K562 (cell line): ENCODE measurements at regions not wholly inside any gene's neighbourhood (a gene's known extent, or its start where the extent isn't known, plus 50 kb on each side); places are given as distances from the start of the nearest gene placed in this dataset.

Source experiments
- ATAC-seq: fragments of 200-7000 bp; cut with Tn5 transposase; 3 replicates; pipeline ENCODE4 v1.9.1; 2020; ENCODE audit warnings: moderate library complexity
- BruUV-seq: library from RNA; stranded (reverse); fragments of 400-500 nt; replicated peaks from 2 replicates; lab custom pipeline; 2021; lab: Mats Ljungman, UMichigan
- CTCF ChIA-PET: fragments of 300-600 bp; formaldehyde crosslinking; extraction: SDS; loops from one replicate; lab custom pipeline; 2021; ENCODE audit warnings: low intra/inter-chr PET ratio; lab: Yijun Ruan, JAX
- POLR2A ChIA-PET: fragments of 300-600, 350-650 bp; sonication (Branson Sonifier 250); formaldehyde crosslinking; extraction: SDS; loops from one replicate; lab custom pipeline; 2021; ENCODE audit warnings: antibody characterized with exemption, inconsistent platforms; lab: Yijun Ruan, JAX
- DNase-seq, 4 experiments: peaks; one replicate each; pipeline versions ENCODE4 v3.0.0 to v3.0.0-alpha.2; 2011 to 2018; ENCODE audit warnings: low spot score in 3 of 4, mixed read lengths in 3 of 4; ENCODE audit errors: extremely low read depth in 1 of 4
- FAIRE-seq: peaks from 2 replicates; lab custom pipeline; 2011; peaks lifted over from hg19 to GRCh38; lab: Jason Lieb, UNC
- H2AFZ ChIP-seq: 2 replicates; pipeline ENCODE4 v1.6.0; 2011; ENCODE audit warnings: low read depth, low read length, control low read depth, inconsistent platforms
- H3K27ac ChIP-seq: fragments of 200-600 bp; 3 replicates; pipeline ENCODE4 v1.8.0; 2011; ENCODE audit warnings: low read depth, mild to moderate bottlenecking, control low read depth, inconsistent platforms, low read length, moderate library complexity, mixed read lengths; ENCODE audit errors: extremely low read depth
- H3K27me3 ChIP-seq, 2 experiments: fragments of 300-600 bp in 1 of 2; 2 replicates in 1 of 2; 3 replicates in 1 of 2; pipeline versions ENCODE4 v1.6.0 to v1.8.0; 2011; ENCODE audit warnings: inconsistent platforms in 2 of 2, low read length in 2 of 2, mild to moderate bottlenecking in 1 of 2, mixed read lengths in 1 of 2, moderate library complexity in 1 of 2; ENCODE audit not compliant: control insufficient read depth in 2 of 2, insufficient read depth in 2 of 2
- H3K36me3 ChIP-seq: fragments of 300-600 bp; 3 replicates; pipeline ENCODE4 v1.8.0; 2011; ENCODE audit warnings: mild to moderate bottlenecking, low read length, inconsistent platforms; ENCODE audit not compliant: control insufficient read depth, insufficient read depth
- H3K4me1 ChIP-seq, 2 experiments: fragments of 200-600 bp in 1 of 2; replicated peaks in 1 of 2; 2 replicates in 1 of 2; 3 replicates in 1 of 2; pipeline versions ENCODE4 v1.5.1 to v1.8.0; 2011; ENCODE audit warnings: inconsistent platforms in 2 of 2, low read length in 2 of 2, mild to moderate bottlenecking in 1 of 2, mixed read lengths in 1 of 2, moderate library complexity in 1 of 2; ENCODE audit not compliant: control insufficient read depth in 2 of 2, insufficient read depth in 2 of 2
- H3K4me2 ChIP-seq: 2 replicates; pipeline ENCODE4 v1.6.1; 2011; ENCODE audit warnings: low read length, control low read depth, inconsistent platforms, mixed read lengths; ENCODE audit not compliant: insufficient read depth
- H3K4me3 ChIP-seq: fragments of 200-600 bp; sonication (generic), shearing (Covaris generic); 2 replicates; pipeline ENCODE4 v1.5.1; 2016; ENCODE audit warnings: control low read depth, inconsistent platforms
- H3K79me2 ChIP-seq: fragments of 200-600 bp; 3 replicates; pipeline ENCODE4 v1.8.0; 2011; ENCODE audit warnings: low read length, inconsistent platforms; ENCODE audit not compliant: control insufficient read depth, insufficient read depth
- H3K9ac ChIP-seq, 2 experiments: 2 replicates each; pipeline versions ENCODE4 v1.6.0 to v1.6.1; 2011; ENCODE audit warnings: low read depth in 2 of 2, low read length in 2 of 2, control low read depth in 1 of 2, inconsistent platforms in 1 of 2, mild to moderate bottlenecking in 1 of 2, mixed read lengths in 1 of 2; ENCODE audit not compliant: insufficient read depth in 1 of 2
- H3K9me1 ChIP-seq: one replicate; pipeline ENCODE4 v1.6.0; 2011; ENCODE audit warnings: inconsistent platforms, mild to moderate bottlenecking, low read length, moderate library complexity; ENCODE audit not compliant: control insufficient read depth, insufficient read depth
- H3K9me3 ChIP-seq: replicated peaks from 2 replicates; pipeline ENCODE4 v1.5.1; 2011; ENCODE audit warnings: low read depth, low read length, inconsistent platforms; ENCODE audit not compliant: control insufficient read depth, insufficient read depth
- H4K20me1 ChIP-seq: replicated peaks from 2 replicates; pipeline ENCODE4 v1.6.1; 2011; ENCODE audit warnings: low read length, inconsistent platforms, mixed read lengths; ENCODE audit not compliant: control insufficient read depth, insufficient read depth
- ATF6 ChIP-seq: sonication (generic); formaldehyde crosslinking; IDR thresholded peaks from 2 replicates; pipeline ENCODE4 v1.4.0; 2020; ENCODE audit warnings: mild to moderate bottlenecking, missing genetic modification reagents
- CTCF ChIP-seq, 3 experiments: IDR thresholded peaks in 2 of 3; conservative IDR thresholded peaks in 1 of 3; 2 replicates each; pipeline ENCODE4 v1.5.1; 2011 to 2012; ENCODE audit warnings: low read length in 3 of 3, mild to moderate bottlenecking in 3 of 3, control low read depth in 2 of 3, improper control_type of control experiment in 1 of 3, inconsistent platforms in 1 of 3, low read depth in 1 of 3, mixed read lengths in 1 of 3, moderate library complexity in 1 of 3; ENCODE audit not compliant: insufficient read depth in 2 of 3
- GTF2B ChIP-seq: IDR thresholded peaks from 2 replicates; pipeline ENCODE4 v1.6.1; 2011; ENCODE audit not compliant: insufficient read length; ENCODE audit errors: extremely low read depth
- MAFF ChIP-seq: IDR thresholded peaks from 2 replicates; pipeline ENCODE4 v1.6.1; 2012; ENCODE audit warnings: low read length, improper control_type of control experiment
- PHB ChIP-seq: fragments of 250-450 bp; sonication (Bioruptor Pico); IDR thresholded peaks from 2 replicates; pipeline ENCODE4 v1.5.0; 2021
- RBM39 ChIP-seq: fragments of 200-400 bp; formaldehyde crosslinking; optimal IDR thresholded peaks from 2 replicates; pipeline ENCODE3; 2018; ENCODE audit warnings: low read depth, low read length
- TCFL5 ChIP-seq: fragments of 250-450 bp; sonication (Bioruptor Pico); conservative IDR thresholded peaks from 2 replicates; pipeline ENCODE4 v1.6.1; 2021; ENCODE audit warnings: mild to moderate bottlenecking, moderate library complexity, matching md5 sums
- ZZZ3 ChIP-seq: fragments of 450-650 bp; IDR thresholded peaks from 2 replicates; pipeline ENCODE4 v1.6.1; 2016; ENCODE audit warnings: antibody characterized with exemption, mild to moderate bottlenecking, moderate library complexity
- WGBS: fragments of 100-300 bp; shearing (Covaris generic); methylation state at CpG from one replicate; pipeline ENCODE4 v1.1.6; 2016; ENCODE audit warnings: low coverage, mixed read lengths; ENCODE audit not compliant: insufficient coverage; ENCODE audit errors: missing lambda C conversion rate; 5-methylcytosine and 5-hydroxymethylcytosine counted together
- in situ Hi-C: fragments of 300-500 bp; cut with MboI; formaldehyde crosslinking; loops from 4 replicates; pipeline ENCODE4 v1.15.0; 2018; ENCODE audit warnings: inconsistent platforms, mixed read lengths
- intact Hi-C: fragments of 100-400 bp; cut with micrococcal nuclease; formaldehyde crosslinking; loops from 2 replicates; pipeline ENCODE4 v1.14.2; 2022

GRCh38 chr5:167339205-167339604 lies 952.2 kb upstream of the WWC1 start:
- Histone ChIP-seq H3K27me3 (no peaks in the 10 kb centered on the region), H3K27ac (no peak overlapping the region), H4K20me1 (no peaks in the 10 kb centered on the region), H3K79me2 (no peaks in the 10 kb centered on the region), H3K36me3 (no peaks in the 10 kb centered on the region), H3K4me2 (no peak overlapping the region), H3K4me1 (no peaks in the 10 kb centered on the region), H3K4me3 (no peak overlapping the region), H3K9ac (no peak overlapping the region), H2AFZ (no peak overlapping the region), H3K9me1 (no peaks in the 10 kb centered on the region)
- BruUV-seq: no TSS peak
- intact Hi-C loops (no loop called here), in situ Hi-C loops (no loop called here)
- DNase-seq (no peak), ATAC-seq (no peak)
- ChIA-PET POLR2A (no interaction called here), CTCF (no interaction called here)
- WGBS: 0% methylated on average over 1 of the region's 1 CpG
- TF ChIP-seq ZZZ3 (no peak), TCFL5 (no peak), PHB (no peak), RBM39 (no peak), GTF2B (no peak), CTCF (IDR thresholded peaks at IDR 0.05 in 2 of 3, conservative IDR thresholded peaks at IDR 0.05 in 1 of 3; ENCODE audit: insufficient read depth in 2 of 3, low read depth in 1 of 3, low read length in 3 of 3) (no peak), MAFF (no peak), ATF6 (CRISPR knock-in tag) (no peak)
- TF ChIP-seq, all 486 proteins: peak for 0
- FAIRE-seq: no peak
- no peaks in the 10 kb centered on the region for H3K9me3 ChIP-seq
